ENCODE measurements at regions not wholly inside any gene's neighbourhood (a gene's known extent, or its start where the extent isn't known, plus 50 kb on each side); places are given as distances from the start of the nearest gene placed in this dataset.

DNA sequence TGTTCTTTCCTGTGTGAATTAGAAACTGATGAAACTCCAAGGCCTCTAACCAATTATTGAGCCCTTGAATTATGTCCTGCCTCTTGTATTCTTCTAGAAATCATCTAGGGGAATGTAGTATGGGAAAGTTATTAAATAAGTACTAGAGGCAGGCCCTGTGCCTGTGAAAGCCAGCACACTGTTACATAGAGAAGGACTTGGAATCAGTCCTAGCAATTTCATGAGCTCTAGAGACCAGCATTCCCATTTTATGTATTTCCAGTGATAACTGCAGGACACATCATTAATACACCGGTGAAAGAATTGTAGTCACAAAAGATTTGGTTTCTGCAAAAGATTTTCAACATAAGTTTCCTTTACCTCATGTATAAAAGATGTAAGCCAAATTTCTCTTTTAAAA is 168.5 kb upstream of the VLDLR start:
- no peak for DNase-seq (ENCODE audit: low spot score)

DNA sequence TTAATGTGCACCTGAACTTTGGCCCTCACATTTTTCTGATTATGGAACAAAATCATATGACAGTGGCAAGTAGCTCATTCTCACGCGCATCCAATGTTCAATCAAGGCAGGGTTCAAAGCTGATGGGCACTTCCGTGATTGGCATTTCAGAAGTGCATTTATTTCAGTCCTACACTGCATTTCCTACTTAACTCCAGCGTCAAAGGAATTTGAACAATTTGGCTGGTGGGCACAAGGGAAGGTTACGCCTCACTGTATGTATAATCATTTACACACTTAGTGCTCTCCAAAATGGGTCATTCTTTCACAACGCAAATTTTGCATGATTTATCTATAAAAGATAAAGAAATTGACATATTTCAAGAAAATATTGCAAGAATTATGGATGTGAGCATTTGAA is 167.9 kb upstream of the VLDLR start:
- no peak for DNase-seq (ENCODE audit: low spot score)

DNA sequence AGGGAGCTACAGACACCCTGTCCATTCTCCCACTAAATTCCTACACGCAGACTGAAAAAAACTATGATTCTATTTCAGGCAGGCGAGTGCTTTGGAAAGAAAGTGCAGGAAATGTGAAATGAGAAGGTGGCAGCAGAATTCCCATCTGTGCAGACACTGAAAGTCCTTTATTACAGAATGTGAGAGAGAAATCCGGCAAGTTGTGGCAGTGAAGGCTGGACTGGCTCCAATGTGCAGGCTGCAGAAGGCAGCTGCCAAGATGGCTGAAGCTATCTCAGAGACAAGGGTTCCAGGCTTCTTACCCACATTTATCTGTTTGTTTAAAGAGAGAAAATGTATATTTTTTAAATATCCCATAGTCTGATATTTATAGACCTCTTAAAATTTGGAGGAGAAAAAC is 161.8 kb upstream of the VLDLR start:
- no peak for DNase-seq (ENCODE audit: low spot score)

DNA sequence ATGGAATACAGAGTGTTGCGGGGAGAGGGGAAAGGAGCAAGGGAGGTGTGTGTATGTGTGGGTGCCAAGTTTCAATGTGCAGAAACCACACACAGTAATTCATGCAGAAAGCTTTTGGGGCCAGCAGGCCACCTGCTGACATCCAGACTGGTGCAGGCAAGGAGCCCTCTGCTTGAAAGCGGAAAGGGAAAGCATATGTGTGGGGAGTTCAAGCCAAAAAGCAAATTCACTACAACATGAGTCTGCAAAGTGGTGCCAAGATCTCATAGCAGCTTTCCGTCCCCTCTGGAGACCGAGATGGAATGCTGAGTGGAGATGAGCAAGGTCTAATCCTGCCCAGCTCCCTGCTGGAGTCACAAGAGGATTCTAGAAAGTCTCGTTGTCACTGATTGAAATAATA is 159.7 kb upstream of the VLDLR start:
- no peak for DNase-seq (ENCODE audit: low spot score)

DNA sequence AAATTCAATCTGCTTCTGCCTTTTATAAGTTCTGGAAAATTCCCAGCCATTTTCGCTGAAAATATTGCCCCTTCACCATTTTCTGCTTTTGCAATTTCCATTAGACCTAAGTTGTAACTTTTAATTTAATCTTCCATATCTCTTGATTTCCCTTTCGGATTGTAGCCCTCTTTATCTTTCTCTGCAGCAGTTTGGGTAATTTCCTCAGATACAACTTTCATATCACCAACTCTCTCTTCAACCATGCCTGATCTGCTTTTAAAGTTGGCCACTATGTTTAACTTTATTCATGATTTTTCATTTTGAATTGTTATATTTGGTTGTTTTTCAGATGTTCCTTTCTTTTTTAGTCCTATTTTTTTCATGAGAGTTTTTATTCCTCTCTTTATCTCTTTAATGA is 157.0 kb upstream of the VLDLR start:
- DNase-seq (ENCODE audit: low spot score), result no peak

DNA sequence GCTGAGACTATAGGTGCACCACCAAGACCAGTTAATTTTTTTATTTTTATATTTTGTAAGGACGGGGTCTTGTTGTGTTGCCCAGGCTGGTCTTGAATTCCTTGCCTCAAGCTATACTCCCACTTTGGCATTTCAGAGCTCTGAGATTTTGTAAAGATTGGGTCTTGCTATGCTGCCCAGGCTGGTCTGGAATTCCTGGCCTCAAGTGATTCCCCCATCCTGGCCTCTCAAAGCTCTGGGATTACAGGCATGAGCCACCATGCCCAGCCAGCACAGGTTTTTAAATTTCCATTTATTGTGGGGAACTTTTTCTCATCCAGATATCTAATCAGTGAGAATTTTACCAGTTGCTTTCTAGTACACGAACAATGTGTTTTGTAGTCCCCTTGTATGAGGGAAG is 156.1 kb upstream of the VLDLR start:
- DNase-seq (ENCODE audit: low spot score), result no peak

DNA sequence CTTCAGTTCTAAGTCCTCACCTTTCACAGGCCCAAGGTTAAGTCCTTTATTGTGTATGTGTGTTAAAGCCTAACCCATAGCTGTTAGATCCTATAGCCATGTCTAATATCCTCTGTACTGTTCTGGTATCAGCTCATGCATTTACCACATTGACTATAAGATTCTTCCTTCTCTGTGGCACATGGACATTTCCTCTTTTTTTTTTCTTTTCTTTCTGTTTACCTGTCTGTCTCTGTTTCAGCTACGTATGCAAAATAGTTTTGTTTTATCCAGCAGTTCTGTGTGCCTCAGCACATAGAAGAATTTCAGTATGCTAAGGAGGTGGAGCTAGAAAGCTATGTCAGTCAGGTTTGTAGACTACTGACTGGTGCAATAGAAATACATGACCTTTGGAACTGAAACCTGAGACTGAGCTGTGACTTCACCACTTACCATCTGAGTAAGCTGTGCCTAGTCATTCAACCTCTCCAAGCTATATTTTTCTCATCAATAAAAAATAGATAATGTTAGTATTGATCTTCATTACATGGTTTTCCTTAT is 155.6 kb upstream of the VLDLR start:
- DNase-seq (ENCODE audit: low spot score), result no peak

DNA sequence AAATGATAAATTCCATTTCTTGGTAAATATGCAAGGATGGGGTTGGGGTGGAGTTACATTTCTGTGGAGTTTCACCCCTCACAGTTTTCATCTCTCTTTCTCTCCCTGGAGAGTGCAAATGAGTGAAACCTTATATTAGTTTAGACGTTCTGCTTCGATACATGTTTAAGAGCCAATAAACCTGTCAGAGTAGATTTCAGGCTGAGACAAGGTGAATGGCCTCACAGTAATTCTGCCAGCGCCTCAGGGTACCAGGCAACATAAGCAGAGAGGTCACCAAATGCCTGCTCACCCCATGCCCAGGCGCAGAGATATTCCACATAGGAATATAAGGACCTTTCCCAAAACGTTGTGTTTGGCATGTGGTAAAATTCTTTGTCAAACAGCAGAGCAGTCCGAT is 154.9 kb upstream of the VLDLR start:
- DNase-seq (ENCODE audit: low spot score), result no peak

DNA sequence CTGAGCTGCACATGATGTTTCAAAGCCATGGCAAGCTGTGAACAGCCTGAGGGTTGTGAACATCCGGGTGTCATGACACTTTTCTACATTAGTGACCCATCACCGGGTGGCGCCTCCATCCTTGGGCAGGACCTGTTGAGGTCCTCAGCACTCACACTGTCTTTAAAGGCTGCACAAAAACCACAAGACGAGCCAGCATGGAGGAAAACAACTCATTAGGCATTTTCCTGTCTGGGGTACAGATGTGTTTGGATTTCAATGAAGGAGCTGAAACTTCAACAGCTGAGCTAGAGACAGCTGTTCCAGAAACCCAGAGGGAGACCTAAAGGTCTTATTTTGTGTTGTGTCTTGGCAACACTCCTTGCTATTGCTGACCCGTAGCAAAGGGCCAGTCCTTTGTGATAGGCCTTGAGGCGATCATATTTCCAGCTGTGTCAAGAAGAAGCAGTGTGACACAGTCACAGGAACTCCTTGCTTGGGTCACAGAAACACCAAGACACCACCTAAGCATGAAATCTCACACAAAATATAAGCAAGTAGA is 151.8 kb upstream of the VLDLR start:
- no peak for DNase-seq (ENCODE audit: low spot score)

DNA sequence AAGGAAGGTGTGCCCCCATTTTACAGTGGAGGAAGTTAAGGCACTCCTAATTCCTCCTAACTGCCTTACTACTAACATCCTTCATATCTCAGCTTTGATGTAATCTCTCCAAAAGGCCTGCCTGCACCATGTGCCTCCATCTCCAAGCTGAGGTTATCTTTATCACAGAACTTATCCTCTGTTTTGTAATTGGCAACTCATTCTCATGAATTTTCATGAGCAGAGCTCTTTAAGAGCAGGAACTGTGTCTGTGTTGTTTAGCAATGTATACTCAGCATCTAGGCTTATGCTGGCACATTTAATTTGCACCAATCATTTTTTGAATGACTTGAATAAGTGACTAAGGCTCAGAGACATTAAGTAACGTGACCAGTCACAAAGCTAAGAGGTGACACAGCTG is 147.9 kb upstream of the VLDLR start:
- DNase-seq (ENCODE audit: low spot score), result no peak

DNA sequence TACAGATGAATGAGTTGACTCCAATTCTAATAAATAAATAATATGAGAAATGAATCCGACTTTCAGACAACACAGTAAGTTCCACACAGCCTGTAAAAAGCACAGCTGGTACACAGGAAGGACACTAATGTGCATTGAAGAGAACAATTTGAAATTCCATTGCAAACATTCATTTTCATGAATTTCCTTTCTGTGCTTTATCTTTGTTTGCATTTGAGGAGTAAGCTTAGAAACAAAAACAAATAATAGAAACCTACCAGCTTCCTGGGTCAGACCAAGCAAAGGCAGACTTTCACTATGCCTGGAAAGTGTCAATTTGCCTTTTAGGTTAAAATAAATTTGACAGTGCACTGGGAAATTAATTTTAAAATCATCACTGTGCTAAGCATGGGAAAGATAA is 143.8 kb upstream of the VLDLR start:
- DNase-seq (ENCODE audit: low spot score), result no peak

DNA sequence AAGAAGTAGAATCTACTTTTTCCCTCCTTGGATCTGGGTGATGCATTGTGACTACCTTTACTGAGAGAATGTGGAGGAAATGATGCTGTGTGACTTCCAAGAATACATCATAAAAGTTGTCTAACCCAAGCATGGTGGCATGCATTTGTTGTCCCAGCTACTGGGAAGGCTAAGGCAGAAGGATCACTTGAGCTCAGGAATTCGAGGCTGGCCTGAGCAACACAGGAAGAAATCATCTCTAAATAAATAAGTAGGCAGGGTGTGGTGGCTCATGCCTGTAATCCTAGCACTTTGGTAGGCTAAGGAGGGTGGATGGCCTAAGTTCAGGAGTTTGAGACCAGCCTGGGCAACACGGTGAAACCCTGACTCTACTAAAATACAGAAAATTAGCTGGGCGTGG is 143.2 kb upstream of the VLDLR start:
- no peak for DNase-seq (ENCODE audit: low spot score)

DNA sequence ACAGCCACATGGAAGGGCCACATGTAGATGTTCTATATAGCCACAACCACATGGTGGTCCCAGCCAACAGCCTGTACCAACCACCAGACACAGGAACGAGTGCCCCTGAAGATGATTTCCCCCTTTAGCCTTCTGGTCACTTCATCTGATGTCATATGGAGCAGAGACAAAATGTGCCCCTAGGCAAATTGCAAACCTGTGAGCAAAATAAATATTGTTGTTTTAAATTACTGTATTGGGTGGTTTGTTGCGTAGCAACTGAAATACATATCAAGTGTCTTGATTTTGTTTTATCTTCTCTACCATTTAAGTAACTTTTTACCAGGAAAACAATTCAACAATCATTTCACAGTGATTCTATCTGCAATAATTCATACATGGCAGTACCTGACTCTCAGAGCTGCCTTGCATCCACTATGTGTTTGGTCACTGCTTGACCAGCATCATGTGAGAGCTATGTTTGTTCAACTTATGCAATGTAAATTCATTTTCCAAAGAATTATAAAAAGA is 142.5 kb upstream of the VLDLR start:
- DNase-seq (ENCODE audit: low spot score), result no peak

DNA sequence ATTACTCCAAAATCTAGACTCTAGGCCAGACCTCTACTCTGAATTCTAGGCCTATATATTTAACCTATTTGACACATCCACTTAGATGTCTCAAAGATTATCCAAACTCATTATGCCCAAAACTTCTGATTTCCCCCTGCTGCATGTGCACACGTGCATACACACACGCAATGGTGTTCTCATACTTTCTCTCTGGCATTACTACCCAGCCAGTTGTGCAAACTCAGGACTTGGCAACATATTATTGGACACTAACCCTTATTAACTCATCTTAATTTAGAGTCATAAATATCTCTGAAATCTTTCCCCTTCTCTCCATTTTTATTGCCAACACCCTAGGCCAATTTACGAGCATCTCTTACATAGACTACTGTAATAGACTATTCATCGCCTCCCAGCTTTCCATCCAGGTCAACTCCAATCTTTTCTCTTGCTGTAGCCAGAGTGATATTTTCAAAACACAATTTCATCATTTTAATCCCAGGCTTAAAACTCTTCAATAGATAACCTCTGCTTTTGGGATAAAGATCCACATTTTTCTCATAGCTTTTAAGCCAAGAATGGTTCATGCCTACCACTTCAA is 141.2 kb upstream of the VLDLR start:
- no peak for DNase-seq (ENCODE audit: low spot score)

DNA sequence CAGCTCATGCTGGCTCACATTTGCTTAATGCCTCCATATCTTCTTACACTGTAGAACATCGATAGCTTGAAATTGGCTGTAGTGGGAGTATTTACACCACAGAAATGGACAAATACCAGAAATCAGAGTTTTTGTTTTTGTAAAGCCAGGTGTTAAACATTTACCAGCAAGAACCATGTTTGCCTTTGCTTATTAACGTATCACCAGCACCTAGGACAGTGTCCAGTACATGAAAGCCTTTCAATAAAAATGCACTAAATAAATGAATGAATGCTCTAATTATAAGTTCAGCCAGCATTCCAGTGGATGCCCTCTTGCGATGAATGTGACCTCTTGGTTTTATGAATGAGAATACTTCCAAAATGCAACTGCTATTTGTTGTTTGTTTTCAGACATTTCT is 140.4 kb upstream of the VLDLR start:
- no peak for DNase-seq (ENCODE audit: low spot score)

DNA sequence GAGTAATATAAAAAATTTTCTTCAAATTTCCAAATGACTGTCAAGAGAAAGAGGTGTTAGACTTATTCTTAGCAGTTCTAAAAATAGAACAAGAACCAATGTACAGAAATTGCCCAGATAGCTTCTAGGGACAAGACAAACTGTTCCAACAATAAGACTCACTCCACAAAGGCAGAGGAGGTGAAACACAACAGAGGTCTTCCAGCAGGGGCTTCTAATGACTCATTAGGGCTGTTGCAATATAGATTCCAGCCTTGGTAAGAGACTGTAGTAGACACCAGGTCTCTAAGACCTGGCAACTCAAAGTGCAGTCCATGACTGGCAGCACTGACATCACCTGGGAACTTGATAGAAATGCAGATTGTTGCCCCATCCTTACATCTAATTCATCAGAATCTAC is 134.6 kb upstream of the VLDLR start:
- no peak for DNase-seq (ENCODE audit: low spot score)

DNA sequence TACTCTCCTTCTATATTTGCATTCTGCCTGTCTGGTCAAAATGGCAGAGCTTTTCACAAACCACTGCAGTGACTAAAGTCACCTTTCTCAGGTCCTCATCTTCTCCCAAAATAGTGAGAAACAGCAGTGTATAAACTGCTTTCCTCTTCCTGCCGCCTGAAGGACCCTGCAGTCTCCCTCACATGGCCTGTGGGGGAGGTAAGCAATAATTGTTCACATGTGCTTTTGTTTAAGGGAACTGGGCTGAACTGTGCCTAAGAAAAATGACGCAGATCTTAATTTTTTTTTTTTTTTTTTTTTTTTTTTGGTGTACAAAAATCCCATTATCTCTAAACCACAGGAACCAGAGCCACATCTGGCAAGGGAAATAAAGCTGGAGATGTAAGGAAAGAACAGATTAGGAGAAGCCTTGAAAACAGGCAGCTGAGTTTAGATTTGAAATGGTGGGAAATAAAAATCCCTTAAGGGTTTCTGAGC is 131.7 kb upstream of the VLDLR start:
- DNase-seq (ENCODE audit: low spot score), result no peak

DNA sequence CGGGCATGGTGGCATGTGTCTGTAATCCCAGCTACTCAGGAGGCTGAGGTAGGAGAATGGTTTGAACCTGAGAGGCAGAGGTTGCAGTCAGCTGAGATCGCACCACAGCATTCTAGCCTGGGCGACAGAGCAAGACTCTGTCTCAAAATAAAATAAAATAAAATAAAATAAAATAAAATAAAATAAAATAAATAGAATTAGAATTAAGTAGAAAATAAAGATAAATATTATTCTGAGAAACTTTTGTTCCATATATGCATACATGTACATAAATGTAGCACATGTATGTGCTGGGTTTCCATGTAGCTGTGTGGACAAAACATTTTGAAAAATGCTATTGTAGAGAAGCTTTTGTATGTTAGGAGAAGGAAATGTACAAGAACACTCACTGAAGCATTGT is 129.4 kb upstream of the VLDLR start:
- DNase-seq (ENCODE audit: low spot score), result no peak

DNA sequence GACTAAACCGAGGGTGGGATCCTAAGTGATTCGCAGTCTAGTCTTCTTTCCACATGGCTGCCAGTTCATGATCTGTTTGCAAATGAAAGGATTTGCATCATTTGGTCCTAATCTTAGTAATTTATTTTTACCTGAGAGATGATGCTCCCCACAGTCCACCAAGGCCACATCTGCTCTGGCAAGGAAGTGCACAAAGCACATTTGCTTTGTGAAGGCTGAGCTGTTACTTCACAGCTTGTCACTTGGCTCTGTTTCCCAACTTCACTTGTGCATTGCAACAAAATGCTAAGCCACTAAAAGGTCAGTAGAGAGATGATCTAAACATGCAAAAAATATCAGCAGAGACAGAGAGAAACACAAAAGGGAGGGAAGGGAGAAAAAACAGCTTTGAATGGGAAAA is 128.5 kb upstream of the VLDLR start:
- DNase-seq (ENCODE audit: low spot score), result no peak

DNA sequence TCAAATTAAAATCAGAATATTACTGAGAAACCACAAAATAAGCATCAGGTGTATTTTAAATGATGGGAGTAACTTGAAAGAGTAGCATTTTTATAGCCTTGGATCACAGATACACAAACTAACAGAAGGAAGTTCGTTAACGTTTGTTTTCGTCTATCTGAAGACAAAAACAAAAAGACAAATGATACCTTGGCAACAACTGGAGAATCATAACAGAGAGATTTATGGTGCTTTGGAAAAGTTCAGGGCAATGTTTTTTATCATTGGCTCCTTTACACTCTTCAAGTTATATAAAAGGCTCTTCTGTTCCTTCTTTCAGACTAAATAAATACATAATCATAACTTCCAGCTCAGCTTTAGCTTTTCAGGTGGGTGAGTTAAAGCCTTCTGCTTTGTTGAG is 128.1 kb upstream of the VLDLR start:
- DNase-seq (ENCODE audit: low spot score), result no peak

DNA sequence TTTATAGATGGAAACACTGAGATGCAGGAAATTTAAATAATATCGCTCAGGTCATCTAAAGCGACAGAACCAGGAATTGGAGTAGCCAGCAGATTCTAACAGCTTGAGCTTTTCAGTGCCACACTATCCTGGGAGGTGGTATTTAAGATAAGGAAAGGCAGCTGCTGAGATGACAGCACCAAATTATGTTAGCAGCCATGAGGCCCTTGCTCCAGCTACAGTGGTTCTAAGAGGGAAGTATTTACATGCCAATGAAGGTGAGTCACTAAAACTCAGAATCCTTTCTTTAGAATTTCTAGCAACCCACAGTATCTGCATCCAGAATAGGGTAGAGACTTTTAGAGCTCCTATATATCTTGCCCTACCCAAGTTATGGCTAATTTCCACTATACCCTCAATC is 127.0 kb upstream of the VLDLR start:
- DNase-seq (ENCODE audit: low spot score), result no peak

DNA sequence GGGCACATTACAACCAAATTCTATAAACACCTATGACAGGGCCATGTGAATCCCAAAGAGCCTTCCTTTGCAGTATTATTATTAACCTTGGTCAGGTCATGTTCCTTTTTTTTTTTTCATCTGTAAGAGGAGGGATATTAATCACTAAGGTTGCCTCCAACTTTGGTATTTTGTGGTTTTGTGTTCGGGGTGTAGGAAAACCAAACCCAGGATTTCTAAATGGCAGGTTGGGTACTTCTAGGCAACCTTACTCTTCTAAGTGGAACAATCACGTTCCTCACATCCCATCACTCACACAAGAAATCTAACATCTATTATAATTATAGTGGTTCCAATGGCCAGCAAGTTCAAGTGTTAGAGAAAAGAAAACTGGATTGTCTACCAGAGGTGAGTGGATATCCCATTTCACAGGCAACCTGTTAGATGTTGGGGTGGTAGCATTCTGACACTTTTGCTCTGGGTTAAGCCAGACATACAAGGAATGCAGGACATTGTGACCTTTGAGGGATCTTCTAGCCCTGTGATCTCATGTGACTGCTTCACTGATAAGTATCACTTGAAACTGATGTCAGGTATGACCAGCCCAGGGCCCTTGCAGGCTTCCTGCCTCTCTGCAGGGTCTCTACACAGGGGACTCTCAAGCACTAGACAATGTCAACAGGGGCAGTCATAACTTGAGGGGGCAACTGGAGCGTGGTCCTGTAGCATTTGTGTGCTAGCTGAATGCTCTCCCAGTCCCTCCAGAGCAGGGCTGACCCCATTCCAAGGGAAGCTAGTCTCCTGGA is 126.2 kb upstream of the VLDLR start:
- no peak for DNase-seq (ENCODE audit: low spot score)

DNA sequence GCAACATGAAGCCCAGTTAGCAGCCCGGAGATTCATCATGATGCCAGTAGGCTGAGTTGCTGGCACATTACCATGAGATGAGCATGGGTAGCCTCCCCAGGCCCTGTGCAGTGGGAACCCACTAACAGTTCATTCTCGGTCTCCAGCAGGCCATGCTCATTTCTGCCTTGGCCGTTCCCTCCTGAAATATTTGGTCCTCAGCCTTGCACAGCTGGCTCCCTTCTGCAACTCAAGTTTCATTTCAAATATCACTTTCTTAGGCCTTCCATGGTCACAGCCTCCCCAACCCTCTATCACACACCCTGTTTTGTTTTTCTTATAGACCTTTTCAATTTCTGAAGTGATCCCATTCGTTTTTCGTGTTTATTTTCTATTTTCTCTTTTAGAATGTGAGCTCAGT is 125.4 kb upstream of the VLDLR start:
- DNase-seq (ENCODE audit: low spot score), result no peak
